ENCODE measurements at regions not wholly inside any gene's neighbourhood (a gene's known extent, or its start where the extent isn't known, plus 50 kb on each side); places are given as distances from the start of the nearest gene placed in this dataset.

GRCh38 chr4:33037464-33037863 lies 2317.3 kb downstream of the PCDH7 start:
- Mint-ChIP-seq H3K4me1 (no peaks in the 10 kb centered on the region), H3K36me3 (no peaks in the 10 kb centered on the region), H3K4me3 (no peak overlapping the region), H3K27me3 (no peaks in the 10 kb centered on the region), H3K27ac (no peak overlapping the region), H3K9me3 (peaks cover 0 to 14% (median 5%) of the 10 kb centered on the region in 8 donors)
- Histone ChIP-seq H3K27me3 (ENCODE audit: insufficient read depth, low read length) (no peaks in the 10 kb centered on the region), H3K4me1 (ENCODE audit: insufficient read depth, low read length) (no peaks in the 10 kb centered on the region), H3K9me3 (ENCODE audit: control insufficient read depth in 1 of 2, low read length in 2 of 2) (no peaks in the 10 kb centered on the region), H3K4me3 (ENCODE audit: low read length in 2 of 2) (no peak overlapping the region), H3K27ac (ENCODE audit: low read depth, low read length) (no peak overlapping the region), H3K36me3 (ENCODE audit: insufficient read depth, low read length) (no peaks in the 10 kb centered on the region)
- intact Hi-C loops (cut with micrococcal nuclease): no loop called here
- DNase-seq: peak in 1 of 5 donors; percentile 19
- ChIA-PET CTCF (ENCODE audit: partially characterized antibody) (no interaction called here), POLR2A (ENCODE audit: partially characterized antibody) (no interaction called here)

DNA sequence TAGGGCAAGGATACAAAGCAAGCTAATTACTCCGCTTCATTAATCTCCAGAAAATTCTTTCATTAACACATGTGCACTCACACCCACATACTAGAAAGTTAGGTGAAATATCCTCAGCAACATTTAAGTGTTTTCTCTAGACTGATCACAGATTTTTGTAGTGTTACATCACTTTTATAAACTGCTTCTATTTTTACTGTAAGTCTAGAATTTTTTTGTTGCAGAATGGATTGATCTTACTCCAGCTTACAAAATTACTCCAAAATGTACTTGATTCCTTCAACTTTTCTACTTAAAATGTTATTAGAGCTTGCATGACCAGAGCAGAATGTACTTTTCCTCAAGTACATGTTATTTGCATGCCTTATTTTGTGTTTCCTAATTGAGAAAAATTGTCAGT lies 2325.2 kb downstream of the PCDH7 start:
- H3K4me3 ChIP-seq (ENCODE audit: low read length in 2 of 2): no peak overlapping the region
- DNase-seq: no peak
- ChIA-PET CTCF (ENCODE audit: partially characterized antibody) (no interaction called here), POLR2A (ENCODE audit: partially characterized antibody) (no interaction called here)
- Mint-ChIP-seq H3K4me3 (no peak overlapping the region), H3K4me1 (no peaks in the 10 kb centered on the region), H3K27ac (no peak overlapping the region), H3K27me3 (no peaks in the 10 kb centered on the region), H3K36me3 (no peaks in the 10 kb centered on the region), H3K9me3 (peaks cover 0 to 27% (median 7%) of the 10 kb centered on the region in 8 donors)
- H3K4me1 ChIP-seq (ENCODE audit: insufficient read depth, low read length): no peaks in the 10 kb centered on the region
- no peaks in the 10 kb centered on the region for H3K27me3 ChIP-seq (ENCODE audit: insufficient read depth, low read length)
- H3K9me3 ChIP-seq (ENCODE audit: control insufficient read depth in 1 of 2, low read length in 2 of 2): no peaks in the 10 kb centered on the region
- intact Hi-C loops (cut with micrococcal nuclease): no loop called here
- H3K36me3 ChIP-seq (ENCODE audit: insufficient read depth, low read length): no peaks in the 10 kb centered on the region
- H3K27ac ChIP-seq (ENCODE audit: low read depth, low read length): no peak overlapping the region

GRCh38 chr4:33052241-33052640 lies 2332.1 kb downstream of the PCDH7 start:
- Histone ChIP-seq H3K27ac (ENCODE audit: low read depth, low read length) (no peak overlapping the region), H3K4me3 (ENCODE audit: low read length in 2 of 2) (no peak overlapping the region), H3K9me3 (ENCODE audit: control insufficient read depth in 1 of 2, low read length in 2 of 2) (no peaks in the 10 kb centered on the region), H3K4me1 (ENCODE audit: insufficient read depth, low read length) (no peaks in the 10 kb centered on the region), H3K27me3 (ENCODE audit: insufficient read depth, low read length) (no peaks in the 10 kb centered on the region), H3K36me3 (ENCODE audit: insufficient read depth, low read length) (no peaks in the 10 kb centered on the region)
- POLR2A ChIA-PET (ENCODE audit: partially characterized antibody): no interaction called here
- Mint-ChIP-seq H3K4me1 (no peaks in the 10 kb centered on the region), H3K36me3 (no peaks in the 10 kb centered on the region), H3K4me3 (no peak overlapping the region), H3K9me3 (peaks cover 2 to 15% (median 5%) of the 10 kb centered on the region in 8 donors), H3K27me3 (no peaks in the 10 kb centered on the region), H3K27ac (no peak overlapping the region)
- no peak for DNase-seq
- CTCF ChIA-PET (ENCODE audit: partially characterized antibody): no interaction called here
- intact Hi-C loops (cut with micrococcal nuclease): no loop called here

DNA sequence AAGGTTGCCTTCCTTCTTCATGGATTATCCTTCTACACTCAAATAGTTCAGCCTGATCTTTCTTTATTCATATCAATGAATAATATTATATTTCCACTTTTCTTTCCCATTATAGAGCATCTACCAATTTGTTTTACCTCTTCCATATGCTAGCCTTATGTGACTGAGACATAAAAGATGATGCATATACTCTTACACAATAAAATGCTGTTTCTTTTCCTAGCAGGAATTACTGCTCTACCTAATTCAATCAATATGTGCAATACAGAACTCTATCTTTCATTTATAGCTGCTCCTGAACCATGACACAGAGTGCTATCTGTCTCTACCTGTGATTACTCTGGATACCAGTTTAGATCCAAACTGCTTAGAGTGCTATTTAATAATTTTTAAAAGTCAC lies 2334.0 kb downstream of the PCDH7 start:
- Mint-ChIP-seq H3K27me3 (no peaks in the 10 kb centered on the region), H3K9me3 (peaks cover 0 to 8% (median 6%) of the 10 kb centered on the region in 8 donors), H3K27ac (no peak overlapping the region), H3K4me1 (no peaks in the 10 kb centered on the region), H3K4me3 (no peak overlapping the region), H3K36me3 (no peaks in the 10 kb centered on the region)
- no peak for DNase-seq
- Histone ChIP-seq H3K36me3 (ENCODE audit: insufficient read depth, low read length) (no peaks in the 10 kb centered on the region), H3K27me3 (ENCODE audit: insufficient read depth, low read length) (no peaks in the 10 kb centered on the region), H3K27ac (ENCODE audit: low read depth, low read length) (no peak overlapping the region), H3K4me3 (ENCODE audit: low read length in 2 of 2) (no peak overlapping the region), H3K9me3 (ENCODE audit: control insufficient read depth in 1 of 2, low read length in 2 of 2) (no peaks in the 10 kb centered on the region), H3K4me1 (ENCODE audit: insufficient read depth, low read length) (no peaks in the 10 kb centered on the region)
- ChIA-PET CTCF (ENCODE audit: partially characterized antibody) (no interaction called here), POLR2A (ENCODE audit: partially characterized antibody) (no interaction called here)
- intact Hi-C loops (cut with micrococcal nuclease): no loop called here

DNA sequence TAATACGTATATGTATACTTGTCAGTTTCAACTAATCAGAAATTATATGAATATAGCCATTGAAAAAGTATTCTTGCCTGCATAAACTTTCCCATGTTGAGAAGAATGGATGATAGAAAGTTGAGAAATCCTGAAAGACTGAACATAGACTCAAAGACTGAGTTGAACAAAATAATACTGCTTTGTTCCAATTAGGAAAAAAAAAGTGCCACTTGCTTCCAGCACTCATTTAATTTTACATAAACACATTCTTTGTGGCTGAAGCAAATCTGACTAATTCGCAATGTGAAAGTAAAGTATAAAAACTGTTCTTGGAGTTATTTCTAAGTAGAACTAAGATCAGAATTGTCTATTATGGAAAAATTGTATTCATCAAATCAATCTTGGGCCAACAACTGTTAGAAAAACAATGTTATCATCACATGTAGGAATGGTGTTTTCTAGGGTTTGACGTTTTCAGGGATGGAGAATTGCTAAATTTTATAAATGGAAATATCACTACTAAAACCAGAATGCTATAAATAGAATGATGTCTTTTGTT lies 2334.6 kb downstream of the PCDH7 start:
- ChIA-PET CTCF (ENCODE audit: partially characterized antibody) (no interaction called here), POLR2A (ENCODE audit: partially characterized antibody) (no interaction called here)
- H3K4me3 ChIP-seq (ENCODE audit: low read length in 2 of 2): no peak overlapping the region
- Mint-ChIP-seq H3K27me3 (no peaks in the 10 kb centered on the region), H3K27ac (no peak overlapping the region), H3K4me1 (no peaks in the 10 kb centered on the region), H3K36me3 (no peaks in the 10 kb centered on the region), H3K9me3 (peaks cover 0 to 8% (median 4%) of the 10 kb centered on the region in 8 donors), H3K4me3 (no peak overlapping the region)
- no peaks in the 10 kb centered on the region for H3K9me3 ChIP-seq (ENCODE audit: control insufficient read depth in 1 of 2, low read length in 2 of 2)
- H3K36me3 ChIP-seq (ENCODE audit: insufficient read depth, low read length): no peaks in the 10 kb centered on the region
- no peak overlapping the region for H3K27ac ChIP-seq (ENCODE audit: low read depth, low read length)
- H3K27me3 ChIP-seq (ENCODE audit: insufficient read depth, low read length): no peaks in the 10 kb centered on the region
- no peak for DNase-seq
- intact Hi-C loops (cut with micrococcal nuclease): loop anchor here (5.0 kb wide), 1 partner anchor 258 kb away; no protein-coding TSS in a partner anchor
- H3K4me1 ChIP-seq (ENCODE audit: insufficient read depth, low read length): no peaks in the 10 kb centered on the region

GRCh38 chr4:33057736-33058135 lies 2337.6 kb downstream of the PCDH7 start:
- intact Hi-C loops (cut with micrococcal nuclease): loop anchor here (5.0 kb wide), 1 partner anchor 255 kb away; no protein-coding TSS in a partner anchor
- ChIA-PET CTCF (ENCODE audit: partially characterized antibody) (no interaction called here), POLR2A (ENCODE audit: partially characterized antibody) (no interaction called here)
- Mint-ChIP-seq H3K27ac (no peak overlapping the region), H3K9me3 (peaks cover 0 to 8% (median 6%) of the 10 kb centered on the region in 8 donors), H3K27me3 (no peaks in the 10 kb centered on the region), H3K4me3 (no peak overlapping the region), H3K4me1 (no peaks in the 10 kb centered on the region), H3K36me3 (no peaks in the 10 kb centered on the region)
- no peak for DNase-seq
- H3K36me3 ChIP-seq (ENCODE audit: insufficient read depth, low read length): no peaks in the 10 kb centered on the region
- H3K4me3 ChIP-seq (ENCODE audit: low read length in 2 of 2): no peak overlapping the region
- no peaks in the 10 kb centered on the region for H3K4me1 ChIP-seq (ENCODE audit: insufficient read depth, low read length)
- H3K27ac ChIP-seq (ENCODE audit: low read depth, low read length): no peak overlapping the region
- H3K9me3 ChIP-seq (ENCODE audit: control insufficient read depth in 1 of 2, low read length in 2 of 2): no peaks in the 10 kb centered on the region
- no peaks in the 10 kb centered on the region for H3K27me3 ChIP-seq (ENCODE audit: insufficient read depth, low read length)

DNA sequence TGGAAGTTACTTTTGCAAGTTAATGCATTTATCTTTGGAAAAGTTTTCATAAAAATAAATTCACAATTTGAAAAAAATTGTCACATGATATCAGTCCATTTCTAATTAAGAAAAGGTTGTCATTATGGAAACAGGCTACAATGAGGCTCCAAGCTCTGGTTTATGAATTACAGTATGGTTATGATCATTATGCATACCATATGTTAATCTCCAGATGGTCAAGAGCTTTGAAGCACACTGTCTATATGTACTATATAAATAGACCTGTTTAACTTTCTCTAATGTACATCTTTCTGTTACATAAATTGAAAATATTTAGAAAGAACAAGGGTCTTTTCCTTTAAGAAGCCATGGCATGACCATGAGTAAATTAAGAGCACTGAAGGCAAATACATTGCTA lies 2338.8 kb downstream of the PCDH7 start:
- no peaks in the 10 kb centered on the region for H3K27me3 Mint-ChIP-seq
- Histone ChIP-seq H3K27ac (ENCODE audit: low read depth, low read length) (no peak overlapping the region), H3K4me1 (ENCODE audit: insufficient read depth, low read length) (no peaks in the 10 kb centered on the region), H3K36me3 (ENCODE audit: insufficient read depth, low read length) (no peaks in the 10 kb centered on the region), H3K4me3 (ENCODE audit: low read length in 2 of 2) (no peak overlapping the region), H3K9me3 (ENCODE audit: control insufficient read depth in 1 of 2, low read length in 2 of 2) (no peaks in the 10 kb centered on the region), H3K27me3 (ENCODE audit: insufficient read depth, low read length) (no peaks in the 10 kb centered on the region)
- ChIA-PET POLR2A (ENCODE audit: partially characterized antibody) (no interaction called here), CTCF (ENCODE audit: partially characterized antibody) (no interaction called here)
- no peak overlapping the region for H3K4me3 Mint-ChIP-seq
- no peaks in the 10 kb centered on the region for H3K4me1 Mint-ChIP-seq
- no peak overlapping the region for H3K27ac Mint-ChIP-seq
- no peak for DNase-seq
- no peaks in the 10 kb centered on the region for H3K36me3 Mint-ChIP-seq
- intact Hi-C loops (cut with micrococcal nuclease): loop anchor here (5.0 kb wide), 1 partner anchor 253 kb away; no protein-coding TSS in a partner anchor
- peaks cover 0 to 7% (median 5%) of the 10 kb centered on the region in 8 donors for H3K9me3 Mint-ChIP-seq
